ENCODE measurements at regions not wholly inside any gene's neighbourhood (a gene's known extent, or its start where the extent isn't known, plus 50 kb on each side); places are given as distances from the start of the nearest gene placed in this dataset.

- FAIRE-seq (no peak), DNase-seq (no peak)
- 0 to 58% (median 21%) methylated on average over 1 of the region's 1 CpG for WGBS, 3 donors
- Histone ChIP-seq H3K27me3 (ENCODE audit: control insufficient read depth in 3 of 3, insufficient read depth in 3 of 3, low read length in 3 of 3) (no peaks in the 10 kb centered on the region), H3K27ac (ENCODE audit: low read depth in 1 of 3, low read length in 2 of 3) (no peak overlapping the region), H3K4me1 (ENCODE audit: control insufficient read depth in 3 of 3, insufficient read depth in 2 of 3, low read depth in 1 of 3, low read length in 2 of 3) (no peaks in the 10 kb centered on the region), H3K36me3 (ENCODE audit: control insufficient read depth in 3 of 3, insufficient read depth in 2 of 3, low read depth in 1 of 3, low read length in 3 of 3) (no peaks in the 10 kb centered on the region), H3K4me3 (ENCODE audit: low read depth in 1 of 3, low read length in 3 of 3) (no peak overlapping the region), H3K9me3 (ENCODE audit: control insufficient read depth in 2 of 2, insufficient read depth in 1 of 2, low read depth in 1 of 2, low read length in 1 of 2) (peaks cover 0 to 2% of the 10 kb centered on the region in 2 donors)
These were observed 957.7 kb downstream of the SLITRK5 start for GRCh38 chr13:88628882-88629281.

- Histone ChIP-seq H3K36me3 (ENCODE audit: control insufficient read depth in 3 of 3, insufficient read depth in 2 of 3, low read depth in 1 of 3, low read length in 3 of 3) (no peaks in the 10 kb centered on the region), H3K27ac (ENCODE audit: low read depth in 1 of 3, low read length in 2 of 3) (no peak overlapping the region), H3K9me3 (ENCODE audit: control insufficient read depth in 2 of 2, insufficient read depth in 1 of 2, low read depth in 1 of 2, low read length in 1 of 2) (peaks cover 0 to 5% of the 10 kb centered on the region in 2 donors), H3K27me3 (ENCODE audit: control insufficient read depth in 3 of 3, insufficient read depth in 3 of 3, low read length in 3 of 3) (no peaks in the 10 kb centered on the region), H3K4me1 (ENCODE audit: control insufficient read depth in 3 of 3, insufficient read depth in 2 of 3, low read depth in 1 of 3, low read length in 2 of 3) (no peaks in the 10 kb centered on the region), H3K4me3 (ENCODE audit: low read depth in 1 of 3, low read length in 3 of 3) (no peak overlapping the region)
- WGBS, 3 donors: 0 to 39% (median 7%) methylated on average over 1 of the region's 1 CpG
- no peak for DNase-seq
- peak; percentile 71 for FAIRE-seq
These were observed 966.8 kb downstream of the SLITRK5 start for GRCh38 chr13:88637935-88638334.

GRCh38 chr13:88643233-88643632 is 972.1 kb downstream of the SLITRK5 start:
- Histone ChIP-seq H3K4me3 (ENCODE audit: low read depth in 1 of 3, low read length in 3 of 3) (no peak overlapping the region), H3K36me3 (ENCODE audit: control insufficient read depth in 3 of 3, insufficient read depth in 2 of 3, low read depth in 1 of 3, low read length in 3 of 3) (no peaks in the 10 kb centered on the region), H3K27me3 (ENCODE audit: control insufficient read depth in 3 of 3, insufficient read depth in 3 of 3, low read length in 3 of 3) (no peaks in the 10 kb centered on the region), H3K27ac (ENCODE audit: low read depth in 1 of 3, low read length in 2 of 3) (no peak overlapping the region), H3K9me3 (ENCODE audit: control insufficient read depth in 2 of 2, insufficient read depth in 1 of 2, low read depth in 1 of 2, low read length in 1 of 2) (peaks cover 2 to 28% of the 10 kb centered on the region in 2 donors), H3K4me1 (ENCODE audit: control insufficient read depth in 3 of 3, insufficient read depth in 2 of 3, low read depth in 1 of 3, low read length in 2 of 3) (no peaks in the 10 kb centered on the region)
- 78 to 81% (median 78%) methylated on average over 2 of the region's 2 CpGs for WGBS, 3 donors
- DNase-seq: no peak
- FAIRE-seq: no peak

GRCh38 chr13:88648598-88649373 is 977.6 kb downstream of the SLITRK5 start:
- Histone ChIP-seq H3K27ac (ENCODE audit: low read depth in 1 of 3, low read length in 2 of 3) (no peak overlapping the region), H3K4me3 (ENCODE audit: low read depth in 1 of 3, low read length in 3 of 3) (no peak overlapping the region), H3K27me3 (ENCODE audit: control insufficient read depth in 3 of 3, insufficient read depth in 3 of 3, low read length in 3 of 3) (no peaks in the 10 kb centered on the region), H3K9me3 (ENCODE audit: control insufficient read depth in 2 of 2, insufficient read depth in 1 of 2, low read depth in 1 of 2, low read length in 1 of 2) (peaks cover 2 to 14% of the 10 kb centered on the region in 2 donors), H3K36me3 (ENCODE audit: control insufficient read depth in 3 of 3, insufficient read depth in 2 of 3, low read depth in 1 of 3, low read length in 3 of 3) (no peaks in the 10 kb centered on the region), H3K4me1 (ENCODE audit: control insufficient read depth in 3 of 3, insufficient read depth in 2 of 3, low read depth in 1 of 3, low read length in 2 of 3) (no peaks in the 10 kb centered on the region)
- FAIRE-seq (no peak), DNase-seq (peak in 1 of 2 donors; percentile 3)
- 31 to 50% (median 38%) methylated on average over 2 of the region's 2 CpGs for WGBS, 3 donors

- FAIRE-seq: no peak
- Histone ChIP-seq H3K4me3 (ENCODE audit: low read depth in 1 of 3, low read length in 3 of 3) (no peak overlapping the region), H3K4me1 (ENCODE audit: control insufficient read depth in 3 of 3, insufficient read depth in 2 of 3, low read depth in 1 of 3, low read length in 2 of 3) (no peaks in the 10 kb centered on the region), H3K9me3 (ENCODE audit: control insufficient read depth in 2 of 2, insufficient read depth in 1 of 2, low read depth in 1 of 2, low read length in 1 of 2) (peaks cover 0 to 9% of the 10 kb centered on the region in 2 donors), H3K27ac (ENCODE audit: low read depth in 1 of 3, low read length in 2 of 3) (no peak overlapping the region), H3K27me3 (ENCODE audit: control insufficient read depth in 3 of 3, insufficient read depth in 3 of 3, low read length in 3 of 3) (no peaks in the 10 kb centered on the region), H3K36me3 (ENCODE audit: control insufficient read depth in 3 of 3, insufficient read depth in 2 of 3, low read depth in 1 of 3, low read length in 3 of 3) (no peaks in the 10 kb centered on the region)
- WGBS, 3 donors: 81 to 82% (median 82%) methylated on average over 4 of the region's 4 CpGs
- DNase-seq: no peak
These were observed 978.7 kb downstream of the SLITRK5 start for GRCh38 chr13:88649855-88650254.

- Histone ChIP-seq H3K27ac (ENCODE audit: low read depth in 1 of 3, low read length in 2 of 3) (no peak overlapping the region), H3K4me1 (ENCODE audit: control insufficient read depth in 3 of 3, insufficient read depth in 2 of 3, low read depth in 1 of 3, low read length in 2 of 3) (no peaks in the 10 kb centered on the region), H3K36me3 (ENCODE audit: control insufficient read depth in 3 of 3, insufficient read depth in 2 of 3, low read depth in 1 of 3, low read length in 3 of 3) (no peaks in the 10 kb centered on the region), H3K4me3 (ENCODE audit: low read depth in 1 of 3, low read length in 3 of 3) (no peak overlapping the region), H3K27me3 (ENCODE audit: control insufficient read depth in 3 of 3, insufficient read depth in 3 of 3, low read length in 3 of 3) (no peaks in the 10 kb centered on the region), H3K9me3 (ENCODE audit: control insufficient read depth in 2 of 2, insufficient read depth in 1 of 2, low read depth in 1 of 2, low read length in 1 of 2) (no peaks in the 10 kb centered on the region)
- no peak for DNase-seq
- 80 to 84% (median 82%) methylated on average over 5 of the region's 5 CpGs for WGBS, 3 donors
- no peak for FAIRE-seq
These were observed 980.4 kb downstream of the SLITRK5 start for GRCh38 chr13:88651531-88651930.

- Histone ChIP-seq H3K36me3 (ENCODE audit: control insufficient read depth in 3 of 3, insufficient read depth in 2 of 3, low read depth in 1 of 3, low read length in 3 of 3) (no peaks in the 10 kb centered on the region), H3K4me1 (ENCODE audit: control insufficient read depth in 3 of 3, insufficient read depth in 2 of 3, low read depth in 1 of 3, low read length in 2 of 3) (no peaks in the 10 kb centered on the region), H3K9me3 (ENCODE audit: control insufficient read depth in 2 of 2, insufficient read depth in 1 of 2, low read depth in 1 of 2, low read length in 1 of 2) (no peaks in the 10 kb centered on the region), H3K27ac (ENCODE audit: low read depth in 1 of 3, low read length in 2 of 3) (no peak overlapping the region), H3K27me3 (ENCODE audit: control insufficient read depth in 3 of 3, insufficient read depth in 3 of 3, low read length in 3 of 3) (no peaks in the 10 kb centered on the region), H3K4me3 (ENCODE audit: low read depth in 1 of 3, low read length in 3 of 3) (no peak overlapping the region)
- no peak for DNase-seq
- FAIRE-seq: no peak
- WGBS, 3 donors: 29 to 56% (median 35%) methylated on average over 6 of the region's 6 CpGs
These were observed 985.6 kb downstream of the SLITRK5 start for GRCh38 chr13:88656751-88657150.

GRCh38 chr13:88670509-88670908 is 999.3 kb downstream of the SLITRK5 start:
- FAIRE-seq: no peak
- Histone ChIP-seq H3K27me3 (ENCODE audit: control insufficient read depth in 3 of 3, insufficient read depth in 3 of 3, low read length in 3 of 3) (no peaks in the 10 kb centered on the region), H3K9me3 (ENCODE audit: control insufficient read depth in 2 of 2, insufficient read depth in 1 of 2, low read depth in 1 of 2, low read length in 1 of 2) (no peaks in the 10 kb centered on the region), H3K4me3 (ENCODE audit: low read depth in 1 of 3, low read length in 3 of 3) (no peak overlapping the region), H3K4me1 (ENCODE audit: control insufficient read depth in 3 of 3, insufficient read depth in 2 of 3, low read depth in 1 of 3, low read length in 2 of 3) (no peaks in the 10 kb centered on the region), H3K36me3 (ENCODE audit: control insufficient read depth in 3 of 3, insufficient read depth in 2 of 3, low read depth in 1 of 3, low read length in 3 of 3) (no peaks in the 10 kb centered on the region), H3K27ac (ENCODE audit: low read depth in 1 of 3, low read length in 2 of 3) (no peak overlapping the region)
- DNase-seq: no peak
- 69 to 82% (median 73%) methylated on average over 1 of the region's 1 CpG for WGBS, 3 donors

GRCh38 chr13:88674841-88675240 is 1003.7 kb downstream of the SLITRK5 start:
- no peak overlapping the region for H3K4me3 ChIP-seq (ENCODE audit: low read depth in 1 of 3, low read length in 3 of 3)
- no peaks in the 10 kb centered on the region for H3K27me3 ChIP-seq (ENCODE audit: control insufficient read depth in 3 of 3, insufficient read depth in 3 of 3, low read length in 3 of 3)
- H3K36me3 ChIP-seq (ENCODE audit: control insufficient read depth in 3 of 3, insufficient read depth in 2 of 3, low read depth in 1 of 3, low read length in 3 of 3): no peaks in the 10 kb centered on the region
- WGBS, 3 donors: 63 to 78% (median 75%) methylated on average over 2 of the region's 2 CpGs
- DNase-seq (no peak), FAIRE-seq (no peak)
- no peak overlapping the region for H3K27ac ChIP-seq (ENCODE audit: low read depth in 1 of 3, low read length in 2 of 3)
- H3K9me3 ChIP-seq (ENCODE audit: control insufficient read depth in 2 of 2, insufficient read depth in 1 of 2, low read depth in 1 of 2, low read length in 1 of 2): no peaks in the 10 kb centered on the region
- no peaks in the 10 kb centered on the region for H3K4me1 ChIP-seq (ENCODE audit: control insufficient read depth in 3 of 3, insufficient read depth in 2 of 3, low read depth in 1 of 3, low read length in 2 of 3)

All from small intestine (tissue), 7 donors.